Ascending aorta (tissue), 2 donors: ENCODE measurements at regions not wholly inside any gene's neighbourhood (a gene's known extent, or its start where the extent isn't known, plus 50 kb on each side); places are given as distances from the start of the nearest gene placed in this dataset.

Source experiments
- DNase-seq, 2 donors: peaks; one replicate each; pipeline ENCODE4 v3.0.0-alpha.2; 2019; ENCODE audit warnings: low spot score in 2 of 2
- H3K27ac ChIP-seq, 2 donors: fragments of 200-600 bp; sonication (generic); one replicate each; pipeline ENCODE4 v1.5.1; 2016 to 2017; ENCODE audit warnings: mild to moderate bottlenecking in 1 of 2
- H3K27me3 ChIP-seq: fragments of 200-600 bp; sonication (generic); one replicate; pipeline ENCODE4 v1.5.1; 2017
- H3K36me3 ChIP-seq, 2 donors: fragments of 200-600 bp; sonication (generic); one replicate each; pipeline ENCODE4 v1.5.1; 2016
- H3K4me1 ChIP-seq, 2 donors: fragments of 200-600 bp; sonication (generic); one replicate each; pipeline ENCODE4 v1.5.1; 2016 to 2017; ENCODE audit warnings: mild to moderate bottlenecking in 1 of 2
- H3K4me3 ChIP-seq, 2 donors: fragments of 200-600 bp; sonication (generic); one replicate each; pipeline ENCODE4 v1.5.1; 2016 to 2017; ENCODE audit warnings: mild to moderate bottlenecking in 1 of 2
- H3K9me3 ChIP-seq, 2 donors: fragments of 200-600 bp; sonication (generic); one replicate each; pipeline ENCODE4 v1.5.1; 2016
- CTCF ChIP-seq, 3 experiments: fragments of 200-600 bp in 2 of 3; fragments of 450-650 bp in 1 of 3; sonication (generic) in 2 of 3; IDR thresholded peaks; one replicate each; pipeline ENCODE4 v1.5.1; 2016 to 2019; ENCODE audit warnings: antibody characterized with exemption in 3 of 3, mild to moderate bottlenecking in 1 of 3, moderate library complexity in 1 of 3
- intact Hi-C: fragments of 100-400 bp; cut with DNase I; formaldehyde crosslinking; loops from one replicate; pipeline ENCODE4 v1.15.1; 2023

- H3K4me3 ChIP-seq, result no peak overlapping the region
- no peak for TF ChIP-seq CTCF (IDR thresholded peaks at IDR 0.05)
- H3K27ac ChIP-seq, result no peak overlapping the region
- H3K36me3 ChIP-seq, result no peaks in the 10 kb centered on the region
- DNase-seq, result no peak
- H3K9me3 ChIP-seq, result no peaks in the 10 kb centered on the region
- H3K27me3 ChIP-seq, result no peaks in the 10 kb centered on the region
- H3K4me1 ChIP-seq, result no peaks in the 10 kb centered on the region
- intact Hi-C loops, result no loop called here
Observed at GRCh38 chr9:24438876-24439275, 106.8 kb downstream of the IZUMO3 start.

GRCh38 chr9:24436761-24437160 lies 108.9 kb downstream of the IZUMO3 start:
- Histone ChIP-seq H3K27me3 (no peaks in the 10 kb centered on the region), H3K4me1 (no peaks in the 10 kb centered on the region), H3K4me3 (no peak overlapping the region), H3K27ac (no peak overlapping the region), H3K36me3 (no peaks in the 10 kb centered on the region), H3K9me3 (no peaks in the 10 kb centered on the region)
- intact Hi-C loops, result no loop called here
- no peak for DNase-seq
- no peak for TF ChIP-seq CTCF (IDR thresholded peaks at IDR 0.05)

GRCh38 chr9:24434183-24434582 lies 111.5 kb downstream of the IZUMO3 start:
- H3K9me3 ChIP-seq, result no peaks in the 10 kb centered on the region
- no peaks in the 10 kb centered on the region for H3K27me3 ChIP-seq
- intact Hi-C loops, result no loop called here
- no peak for TF ChIP-seq CTCF (IDR thresholded peaks at IDR 0.05)
- DNase-seq, result no peak
- H3K4me1 ChIP-seq, result no peaks in the 10 kb centered on the region
- H3K27ac ChIP-seq, result no peak overlapping the region
- no peaks in the 10 kb centered on the region for H3K36me3 ChIP-seq
- H3K4me3 ChIP-seq, result no peak overlapping the region

- Histone ChIP-seq H3K27me3 (no peaks in the 10 kb centered on the region), H3K4me1 (no peaks in the 10 kb centered on the region), H3K27ac (no peak overlapping the region), H3K36me3 (no peaks in the 10 kb centered on the region), H3K4me3 (no peak overlapping the region), H3K9me3 (no peaks in the 10 kb centered on the region)
- TF ChIP-seq CTCF (IDR thresholded peaks at IDR 0.05), result no peak
- DNase-seq, result no peak
- intact Hi-C loops, result no loop called here
Observed at GRCh38 chr9:24416136-24416535, 129.6 kb downstream of the IZUMO3 start.

- DNase-seq, result no peak
- intact Hi-C loops, result no loop called here
Observed at GRCh38 chr9:24413651-24414050, 132.0 kb downstream of the IZUMO3 start.

More at GRCh38 chr9:24413651-24414050, 132.0 kb downstream of the IZUMO3 start:
- H3K4me3 ChIP-seq, result no peak overlapping the region
- no peaks in the 10 kb centered on the region for H3K27me3 ChIP-seq
- H3K4me1 ChIP-seq, result no peaks in the 10 kb centered on the region
- no peak overlapping the region for H3K27ac ChIP-seq
- H3K36me3 ChIP-seq, result no peaks in the 10 kb centered on the region
- no peaks in the 10 kb centered on the region for H3K9me3 ChIP-seq
- TF ChIP-seq CTCF (IDR thresholded peaks at IDR 0.05), result no peak
